Ramos (cell line): ENCODE measurements at regions not wholly inside any gene's neighbourhood (a gene's known extent, or its start where the extent isn't known, plus 50 kb on each side); places are given as distances from the start of the nearest gene placed in this dataset.
"Not testable (repeated sequence)": the region's sequence is repeated elsewhere in the genome, so short reads cannot be mapped to it uniquely, and the experiment has no call there.

Experiments
- in situ Hi-C: fragments of 300-500 bp; cut with MboI; formaldehyde crosslinking; loops from one replicate; pipeline ENCODE4 v1.14.3; 2022; ENCODE audit warnings: low sequenced_read_pairs; ENCODE audit not compliant: unreplicated experiment

DNA sequence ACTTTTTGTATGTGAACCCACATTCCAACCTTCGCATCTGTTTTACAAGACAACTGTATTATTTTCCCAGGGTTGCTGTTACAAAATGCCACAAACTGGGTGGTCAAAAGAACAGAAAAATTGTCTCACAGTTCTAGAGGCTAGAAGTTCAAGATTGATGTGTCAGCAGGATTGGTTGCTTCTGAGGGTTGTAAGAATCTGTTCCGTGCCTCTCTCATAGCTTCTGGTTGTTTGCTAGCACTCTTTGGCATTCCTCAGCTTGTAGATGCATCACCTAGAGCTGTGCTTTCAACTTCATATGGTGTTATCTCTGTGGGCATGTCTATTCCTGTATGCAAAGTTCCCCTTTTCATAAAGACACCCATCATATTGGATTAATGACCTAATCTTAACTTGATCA lies 1067.2 kb downstream of the EPHA7 start:
- in situ Hi-C loops, result no loop called here

DNA sequence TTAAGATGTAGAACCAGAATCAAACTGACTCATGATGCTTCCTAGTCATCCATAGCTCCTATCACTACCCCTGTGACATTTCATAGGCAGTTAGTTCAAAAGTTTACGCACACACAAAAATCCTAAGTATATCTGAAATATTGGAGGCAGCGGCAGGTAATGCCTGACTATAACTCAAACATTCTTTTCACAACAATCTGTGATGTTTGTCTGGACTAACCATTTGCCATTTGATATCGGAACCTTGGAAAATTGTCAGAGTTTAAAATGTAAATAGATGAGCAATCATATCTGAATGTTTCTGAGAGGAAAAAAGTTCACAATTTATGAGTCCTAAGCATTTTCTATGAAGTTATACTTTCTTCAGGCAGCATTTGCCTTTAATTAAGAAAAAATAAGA lies 1078.2 kb downstream of the EPHA7 start:
- in situ Hi-C loops, result no loop called here

DNA sequence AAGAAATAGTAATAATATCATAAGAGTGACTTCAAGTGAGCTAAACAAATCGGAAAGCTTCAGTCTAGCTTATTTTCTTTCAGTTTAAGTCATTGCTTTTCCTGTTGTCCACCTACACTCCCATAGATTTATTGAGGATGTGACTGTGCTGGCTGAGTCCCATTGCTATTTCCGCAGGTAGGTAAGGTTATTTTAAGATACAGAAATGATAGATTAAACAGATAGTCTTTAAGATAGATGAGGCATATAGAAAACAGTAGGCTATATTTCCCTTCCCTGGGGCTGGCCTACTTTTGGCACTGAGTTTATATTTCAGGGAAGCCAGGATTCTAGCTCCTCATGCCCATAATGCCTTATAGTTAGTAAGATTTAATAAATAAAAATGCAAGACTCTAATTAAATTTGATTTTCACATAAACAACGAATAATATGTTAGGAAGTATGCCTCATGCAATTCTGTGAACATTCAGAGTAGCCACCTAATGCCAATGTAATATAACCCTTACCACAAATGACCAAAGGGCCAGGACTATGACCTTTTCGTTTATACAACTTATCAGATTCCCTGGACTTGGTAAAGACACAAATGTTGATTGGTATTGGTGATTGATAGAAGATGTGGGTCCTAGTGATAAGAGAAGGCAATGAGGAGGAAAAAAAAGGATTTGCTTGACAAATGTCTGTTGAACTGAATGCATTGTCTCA lies 1079.3 kb downstream of the EPHA7 start:
- in situ Hi-C loops, result no loop called here

DNA sequence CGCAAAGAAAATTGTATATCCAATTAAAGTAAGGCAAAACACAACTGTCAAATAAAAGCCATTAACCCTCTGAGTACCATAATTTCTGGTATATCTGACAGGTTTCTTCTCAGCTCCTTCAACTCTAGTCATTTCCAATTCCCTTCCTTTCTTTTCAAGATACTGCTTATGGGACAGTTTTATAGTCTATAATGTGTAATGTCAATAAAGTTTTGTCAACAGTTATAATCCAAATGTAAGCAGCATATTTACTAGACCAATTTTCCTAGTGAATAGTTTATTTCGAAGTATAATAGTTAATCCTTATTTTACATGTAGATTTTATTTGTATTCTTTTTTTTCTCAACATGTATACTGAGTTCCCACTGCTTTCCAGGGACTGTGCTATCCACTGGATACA lies 1081.8 kb downstream of the EPHA7 start:
- in situ Hi-C loops, result no loop called here

DNA sequence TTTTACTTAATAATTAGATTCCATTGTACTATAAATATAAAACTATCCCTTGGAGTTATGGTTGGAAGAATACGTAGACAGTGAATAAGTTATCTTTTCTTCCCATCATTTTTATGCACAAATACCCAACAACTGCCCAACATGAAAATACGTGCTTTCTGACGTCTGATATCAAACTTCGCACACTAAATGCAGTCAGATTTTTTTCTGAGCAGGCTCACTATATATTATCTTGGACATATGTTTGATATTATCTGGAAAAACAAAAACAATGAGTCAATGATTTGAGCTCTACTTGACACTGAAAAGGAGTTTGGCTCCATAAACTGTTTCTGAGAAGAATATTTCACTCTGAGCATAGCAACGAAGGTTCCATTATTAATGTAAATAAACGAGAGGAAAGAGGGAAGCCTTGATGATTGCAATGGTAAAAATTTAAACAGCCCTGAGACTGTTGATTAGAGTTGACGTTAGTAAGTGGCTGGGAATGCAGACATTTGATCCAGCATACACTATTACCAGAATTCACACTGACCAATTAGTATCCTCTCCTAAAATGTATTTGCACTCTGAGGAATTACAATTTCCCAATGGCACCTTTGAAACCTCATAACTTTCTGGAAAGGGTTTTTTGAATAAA lies 1090.0 kb downstream of the EPHA7 start:
- in situ Hi-C loops, result no loop called here

DNA sequence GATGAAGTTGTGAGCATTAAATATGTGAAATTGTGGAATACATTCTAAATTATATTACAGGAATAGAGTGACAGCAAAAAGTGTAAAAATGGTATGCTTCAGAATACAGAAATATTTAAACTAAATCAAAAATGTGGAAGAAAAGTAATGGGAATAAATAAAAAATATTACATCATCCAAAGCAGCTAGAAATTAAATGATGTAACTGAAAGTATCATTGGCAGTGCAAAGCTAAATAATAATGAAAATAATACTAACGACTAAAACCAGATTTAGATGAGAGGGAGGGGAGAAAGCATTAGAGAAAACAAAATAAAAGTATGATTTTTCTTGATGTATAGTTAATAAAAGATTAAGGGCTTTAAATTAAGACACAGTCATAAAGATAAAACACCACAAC lies 1104.0 kb downstream of the EPHA7 start:
- in situ Hi-C loops, result no loop called here

DNA sequence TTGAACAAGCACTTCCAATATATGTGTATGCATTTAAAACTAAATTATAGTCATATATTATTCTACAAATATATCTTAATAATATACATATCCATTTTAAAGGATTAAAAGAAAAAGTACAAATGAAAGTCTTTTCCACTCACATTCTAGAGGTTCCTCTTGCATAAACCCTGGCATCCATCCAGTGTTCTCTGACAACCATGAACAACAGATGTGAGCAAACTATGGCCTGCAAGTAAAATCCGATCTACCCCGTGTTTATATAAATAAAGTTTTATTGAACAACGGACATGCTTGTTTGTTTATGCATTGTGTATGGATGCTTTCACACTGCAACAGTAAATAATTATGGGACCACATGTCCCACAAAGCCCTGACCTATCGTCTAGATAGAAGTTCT lies 1122.3 kb downstream of the EPHA7 start:
- in situ Hi-C loops, result no loop called here

DNA sequence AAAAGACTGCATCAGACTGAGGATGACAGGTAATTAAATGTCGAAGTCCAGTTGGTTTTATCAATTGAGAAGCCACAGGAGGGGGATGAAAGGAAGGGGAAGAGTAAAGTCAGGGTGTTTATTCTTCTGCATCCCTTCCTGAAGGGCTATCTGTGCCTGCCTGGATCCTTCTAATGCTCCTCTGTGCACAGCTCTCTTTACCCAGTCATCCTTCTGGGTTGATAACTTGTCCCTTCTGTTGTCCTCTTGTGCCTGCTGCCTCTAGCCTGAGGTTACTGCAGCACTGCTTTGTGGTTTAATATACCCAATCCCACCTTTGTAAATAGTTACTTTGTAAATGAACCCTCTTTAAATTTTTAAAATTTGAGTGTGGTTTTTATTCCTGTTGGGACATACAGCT lies 1127.3 kb downstream of the EPHA7 start:
- in situ Hi-C loops, result no loop called here

DNA sequence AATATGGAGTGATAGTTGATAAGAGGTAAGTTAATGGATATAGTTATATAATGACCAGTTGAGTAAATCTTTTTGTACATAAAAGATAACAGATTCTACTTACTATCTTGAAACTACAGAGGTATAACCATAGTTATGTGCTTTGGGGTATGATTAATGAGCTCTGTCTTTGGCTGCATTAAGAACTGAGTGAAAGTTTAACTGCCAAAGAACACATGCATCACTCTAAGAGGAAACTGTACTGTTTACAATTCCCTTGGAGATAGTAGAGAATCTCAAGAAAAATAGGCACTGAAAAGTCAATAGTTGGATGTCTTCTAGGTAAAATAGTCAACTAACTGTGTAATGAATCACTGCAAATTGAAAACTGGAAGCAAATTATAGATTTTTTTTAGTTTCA lies 1129.5 kb downstream of the EPHA7 start:
- in situ Hi-C loops, result no loop called here

DNA sequence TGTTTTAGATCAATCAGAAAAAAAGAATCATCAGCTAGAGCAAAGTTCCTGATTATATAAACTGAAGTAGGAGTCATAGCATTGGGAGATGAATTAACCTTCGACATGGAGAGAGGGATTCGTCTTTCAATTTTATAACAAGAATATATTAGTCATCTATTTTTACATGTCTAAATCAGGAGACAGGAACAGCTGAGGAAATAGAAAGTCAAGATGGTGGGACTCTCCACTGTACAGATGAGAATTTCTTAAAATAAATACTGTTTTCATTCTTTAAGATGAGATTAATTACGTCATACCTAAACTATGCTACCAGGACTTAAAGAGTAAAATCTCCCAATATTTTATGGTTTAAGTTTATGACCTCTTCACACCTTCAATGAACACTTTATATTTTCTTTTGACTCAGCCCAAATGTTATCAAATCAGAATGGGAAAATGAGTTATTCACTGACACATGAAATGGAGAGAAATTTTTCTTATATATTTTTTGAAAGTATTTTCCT lies 1137.7 kb downstream of the EPHA7 start:
- in situ Hi-C loops, result no loop called here

DNA sequence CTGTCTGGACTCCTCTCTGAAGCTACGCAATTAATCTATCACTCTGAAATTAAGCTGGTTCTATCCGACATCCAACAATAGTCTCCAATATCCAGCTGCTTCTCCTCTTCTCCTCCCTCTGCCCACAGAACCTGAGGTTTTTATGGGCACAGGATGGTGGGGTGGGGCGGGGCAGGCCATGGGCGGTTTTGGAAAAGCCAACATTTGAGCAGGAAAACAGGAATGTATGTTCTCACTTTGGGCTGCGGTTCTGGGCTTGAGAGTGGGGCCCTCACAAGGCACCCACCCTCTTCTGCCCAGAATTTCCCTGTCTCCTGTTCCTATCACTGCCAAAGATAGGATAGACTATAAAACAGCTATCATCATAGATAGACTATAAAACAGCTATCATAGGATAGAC lies 1144.2 kb downstream of the EPHA7 start:
- in situ Hi-C loops, result no loop called here

DNA sequence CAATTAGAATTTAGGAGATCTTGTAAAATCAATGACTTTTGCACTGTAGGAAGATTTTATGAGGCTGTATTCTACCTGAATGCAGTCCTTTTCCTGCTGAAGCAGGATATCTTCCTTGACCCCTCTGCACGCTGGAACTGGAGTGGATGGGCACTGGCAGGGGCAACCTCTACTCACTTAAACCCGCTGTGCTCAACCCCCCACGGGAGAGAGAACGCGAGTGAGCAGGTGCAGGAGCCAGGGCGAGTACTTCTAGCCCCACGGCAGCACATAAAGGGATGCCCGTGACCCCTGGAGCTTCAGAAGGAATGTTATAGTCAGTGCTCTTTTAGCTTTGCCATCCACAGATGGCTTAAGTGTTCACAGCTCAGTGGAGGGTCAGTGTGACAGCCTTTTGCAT lies 1144.8 kb downstream of the EPHA7 start:
- in situ Hi-C loops, result no loop called here

DNA sequence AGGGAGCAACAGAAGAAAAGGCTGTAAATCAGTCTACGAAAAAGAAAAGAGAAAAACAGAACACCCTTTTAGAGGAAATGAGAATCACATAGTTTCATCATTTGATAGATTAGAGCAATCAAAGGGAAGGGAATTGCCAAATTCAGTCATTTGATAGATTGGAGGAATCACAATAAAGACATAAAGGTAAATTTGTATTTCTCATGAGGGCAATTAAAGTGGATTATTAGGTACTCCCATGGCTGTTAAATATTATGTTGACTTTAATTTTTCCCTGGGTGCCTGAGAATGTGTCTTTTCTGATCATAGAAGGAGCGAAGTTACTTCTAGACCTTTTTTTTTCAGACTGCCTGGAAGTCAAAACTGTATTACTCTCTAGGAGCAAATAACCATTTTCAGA lies 1145.7 kb downstream of the EPHA7 start:
- in situ Hi-C loops, result no loop called here

DNA sequence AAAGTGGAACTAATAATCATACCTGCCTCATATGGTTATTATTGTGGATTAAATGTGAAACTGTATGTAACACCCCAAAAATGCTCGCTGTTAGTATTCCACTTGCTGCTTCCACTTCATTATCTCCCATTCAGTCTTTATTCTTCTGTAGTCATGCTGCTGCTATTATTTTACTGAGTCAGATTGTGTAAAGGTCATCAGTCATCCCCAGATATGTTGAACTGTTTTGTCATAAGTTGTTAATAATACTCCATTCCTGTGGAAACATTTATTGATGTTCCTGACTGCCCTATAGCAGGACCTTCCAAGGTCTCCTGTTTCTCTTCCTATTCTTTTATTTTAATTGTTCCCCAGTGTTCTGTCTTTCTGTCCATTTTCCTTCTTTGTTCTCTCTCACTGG lies 1148.3 kb downstream of the EPHA7 start:
- in situ Hi-C loops, result no loop called here

DNA sequence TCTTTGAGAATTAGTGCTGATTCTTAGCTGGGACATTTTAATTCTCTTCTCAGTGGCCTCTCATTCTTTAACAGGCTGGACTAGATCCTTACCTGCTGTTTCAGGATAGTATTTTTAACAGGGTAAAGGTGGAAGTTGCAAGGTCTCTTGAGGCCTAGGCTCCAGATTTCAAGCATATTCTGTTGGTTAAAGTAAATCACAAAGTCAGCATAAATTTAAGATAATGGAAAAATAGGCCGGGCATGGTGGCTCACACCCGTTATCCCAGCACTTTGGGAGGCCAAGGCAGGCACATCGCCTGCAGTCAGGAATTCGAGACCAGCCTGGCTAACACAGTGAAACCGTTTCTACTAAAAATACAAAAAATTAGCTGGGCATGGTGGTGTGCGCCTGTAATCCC lies 1149.0 kb downstream of the EPHA7 start:
- in situ Hi-C loops, result no loop called here

DNA sequence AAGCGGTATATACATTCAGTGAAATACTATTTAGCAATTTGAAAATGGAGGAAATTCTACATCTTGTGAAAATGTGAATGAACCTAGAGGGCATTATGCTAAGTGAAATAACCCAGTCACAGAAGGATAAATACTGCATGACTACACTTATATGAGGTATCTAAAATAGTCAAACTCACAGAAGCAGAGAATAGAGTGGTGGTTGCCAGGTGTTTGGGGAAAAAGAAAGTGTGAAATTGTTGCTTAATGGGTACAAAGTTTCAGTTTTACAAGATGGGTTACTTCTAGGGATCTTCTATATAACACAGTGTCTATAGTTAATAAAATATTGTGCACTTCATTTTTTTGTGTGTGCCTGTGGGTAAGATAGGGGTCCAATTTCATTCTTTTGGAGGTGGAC lies 1152.0 kb downstream of the EPHA7 start:
- in situ Hi-C loops, result no loop called here

DNA sequence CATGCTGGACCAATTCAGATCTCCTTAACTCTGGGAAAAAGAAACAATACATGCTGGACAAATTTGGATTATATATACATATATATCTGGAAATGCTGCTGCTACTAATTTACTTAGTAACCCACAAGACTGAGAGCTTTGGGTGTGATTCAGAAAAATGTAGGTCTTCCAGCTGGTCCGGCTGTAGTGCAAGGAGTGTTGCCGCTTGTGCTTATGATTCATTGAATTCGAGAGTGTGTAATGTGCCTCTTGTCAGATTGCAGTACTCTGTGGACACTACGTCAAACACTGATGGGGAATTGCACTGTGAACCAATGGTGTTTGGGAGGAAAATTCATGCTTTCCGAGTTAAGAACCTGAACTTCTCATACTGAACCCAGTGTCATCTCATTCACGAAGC lies 1155.5 kb downstream of the EPHA7 start:
- in situ Hi-C loops, result no loop called here

DNA sequence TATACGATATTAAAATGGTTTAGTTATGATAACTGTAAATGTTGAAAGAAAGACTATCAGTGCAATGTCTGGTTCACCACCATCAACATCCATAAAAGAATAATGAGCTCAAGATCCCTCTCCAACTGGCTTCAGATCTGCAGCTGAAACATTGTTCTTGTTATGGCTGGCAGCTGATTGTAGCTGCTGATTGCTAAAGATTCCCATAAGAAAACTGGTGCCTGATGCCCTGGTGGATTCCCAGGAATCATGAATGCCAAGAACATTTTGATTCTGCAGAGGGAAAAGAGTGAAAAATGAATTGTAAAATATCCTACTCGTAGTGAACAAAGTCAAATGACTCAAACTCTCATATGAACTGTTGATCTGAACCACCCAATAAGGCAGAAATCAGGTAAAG lies 1160.2 kb downstream of the EPHA7 start:
- in situ Hi-C loops, result no loop called here

DNA sequence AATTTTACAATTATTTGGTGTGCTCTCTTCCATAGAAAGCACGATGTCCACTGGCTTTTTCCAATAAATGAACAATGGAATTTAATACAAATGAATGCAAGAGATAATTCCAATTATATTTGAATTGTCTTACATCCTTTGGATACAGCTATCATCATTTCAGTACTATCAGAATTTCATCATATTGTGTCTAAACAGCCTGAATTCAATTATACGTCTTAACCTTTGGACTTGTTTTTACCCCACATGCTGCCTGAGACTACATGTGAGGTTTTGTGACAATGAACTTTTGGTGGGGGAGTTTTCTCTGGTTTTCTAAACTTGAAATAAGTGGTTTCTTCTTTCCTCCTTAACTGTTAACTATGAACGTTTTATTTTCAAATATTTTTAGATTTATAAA lies 1176.0 kb downstream of the EPHA7 start:
- in situ Hi-C loops, result no loop called here

DNA sequence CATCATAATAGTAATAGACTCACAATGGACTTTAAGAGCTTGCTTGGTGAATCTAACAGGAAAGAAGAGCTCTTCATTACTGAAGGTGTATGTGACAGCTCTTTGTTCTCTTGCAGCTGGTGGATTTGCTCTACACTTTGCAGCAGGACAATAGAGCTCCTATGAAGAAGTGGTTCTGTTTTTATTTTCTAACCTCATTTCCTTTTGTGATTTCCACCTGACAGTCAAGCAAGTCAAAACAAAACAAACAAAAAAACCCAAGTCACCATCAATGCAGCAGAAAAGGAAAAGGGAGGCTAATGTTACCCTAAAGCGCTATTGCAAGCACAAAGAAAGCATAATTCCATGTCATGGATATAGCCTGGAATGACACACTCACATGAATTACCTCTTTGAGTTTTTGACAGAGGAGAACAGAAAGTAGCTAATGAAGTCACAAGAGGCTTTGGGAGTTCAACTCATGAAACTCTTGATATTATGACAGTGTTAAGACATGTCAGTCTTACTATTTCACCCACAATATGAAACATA lies 1188.1 kb downstream of the EPHA7 start:
- in situ Hi-C loops, result no loop called here

DNA sequence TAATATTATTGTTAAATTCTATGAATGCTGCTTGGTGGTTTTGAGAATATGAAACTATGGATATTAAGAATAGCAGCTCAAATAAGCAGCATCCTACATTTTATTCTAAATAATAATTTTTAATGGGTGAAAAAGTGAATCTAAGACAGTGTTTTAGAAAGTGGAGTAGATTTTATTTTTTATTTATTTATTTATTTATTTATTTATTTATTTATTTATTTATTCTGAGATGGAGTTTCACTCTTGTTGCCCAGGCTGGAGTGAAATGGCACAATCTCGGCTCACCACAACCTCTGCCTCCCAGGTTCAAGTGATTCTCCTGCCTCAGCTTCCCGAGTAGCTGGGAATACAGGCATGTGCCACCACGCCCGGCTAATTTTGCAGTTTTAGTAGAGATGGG lies 1199.4 kb downstream of the EPHA7 start:
- in situ Hi-C loops, result not testable (repeated sequence)

DNA sequence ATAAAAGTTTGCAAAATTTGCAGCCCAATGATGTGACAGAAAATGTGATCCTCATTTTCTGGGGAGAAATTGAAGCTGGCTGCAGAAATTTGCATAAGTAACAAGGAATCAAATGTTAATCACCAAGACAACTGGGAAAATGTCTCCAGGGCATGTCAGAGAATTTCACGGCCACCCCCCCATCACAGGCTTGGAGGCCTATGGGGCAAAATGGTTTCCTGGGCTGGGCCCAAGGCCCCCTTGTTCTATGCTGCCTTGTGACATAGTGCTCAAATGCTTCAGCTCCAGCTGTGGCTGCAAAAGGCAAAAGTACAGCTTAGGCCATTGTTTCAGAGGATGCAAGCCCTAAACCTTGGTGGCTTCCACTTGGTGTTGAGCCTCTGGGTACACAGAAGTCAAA lies 1202.6 kb downstream of the EPHA7 start:
- in situ Hi-C loops, result no loop called here
